ENCODE measurements at regions not wholly inside any gene's neighbourhood (a gene's known extent, or its start where the extent isn't known, plus 50 kb on each side); places are given as distances from the start of the nearest gene placed in this dataset.

DNA sequence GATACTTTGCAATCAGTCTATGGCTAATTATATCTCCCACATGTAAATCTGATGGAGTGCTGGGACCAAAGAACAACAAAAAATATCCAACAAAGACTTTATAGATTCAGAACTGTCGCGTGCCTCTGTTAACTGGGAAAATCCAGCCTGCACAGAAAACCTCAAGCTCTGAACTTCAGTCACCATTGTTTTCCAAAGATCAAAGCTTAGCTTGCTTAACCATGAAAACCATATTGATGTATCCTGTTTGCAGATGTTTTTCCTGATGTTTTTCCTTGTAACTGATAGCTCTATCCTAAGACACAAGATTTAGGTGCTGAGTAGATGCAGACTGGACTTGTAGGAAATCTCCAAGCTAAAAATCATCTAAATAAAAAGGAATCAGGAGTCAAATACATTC, 163.7 kb downstream of the GXYLT1 start:
- DNase-seq = no peak

DNA sequence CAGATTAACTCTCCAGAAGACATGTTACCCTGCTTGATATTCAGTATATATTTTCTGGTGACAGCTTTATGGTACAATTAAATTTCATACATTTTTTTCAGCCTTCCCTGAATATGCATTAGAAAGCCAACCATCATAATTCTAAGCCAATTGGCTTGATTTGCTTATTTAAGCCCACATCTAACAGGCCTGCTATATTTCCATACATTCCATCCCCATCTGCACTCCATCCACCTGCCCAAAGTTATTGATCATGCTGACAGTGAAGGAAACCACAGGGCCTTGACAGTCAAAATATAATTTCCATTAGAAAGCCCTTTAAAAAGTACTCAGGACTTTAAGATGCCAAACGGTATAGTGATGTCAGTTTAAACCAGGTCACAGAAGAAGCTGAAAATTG, 164.3 kb downstream of the GXYLT1 start:
- no peak for DNase-seq

DNA sequence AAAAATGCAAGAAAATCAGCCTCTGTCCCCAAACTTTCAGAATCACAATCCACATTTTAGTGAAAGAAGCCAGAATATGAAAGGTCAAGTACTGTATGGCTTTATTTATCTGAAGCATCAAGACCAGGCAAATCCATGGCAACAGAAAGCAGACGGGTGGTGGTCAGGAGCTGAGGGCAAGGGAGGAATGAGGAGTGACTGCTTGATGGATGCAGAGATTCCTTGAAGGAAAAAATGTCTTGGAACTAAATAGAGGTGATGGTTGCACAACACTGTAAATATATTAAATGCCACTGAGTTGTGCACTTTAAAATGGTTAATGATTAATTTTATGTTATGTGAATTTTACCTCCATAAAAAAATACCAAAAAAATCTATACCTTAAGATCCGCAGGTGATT, 165.1 kb downstream of the GXYLT1 start:
- DNase-seq = no peak

DNA sequence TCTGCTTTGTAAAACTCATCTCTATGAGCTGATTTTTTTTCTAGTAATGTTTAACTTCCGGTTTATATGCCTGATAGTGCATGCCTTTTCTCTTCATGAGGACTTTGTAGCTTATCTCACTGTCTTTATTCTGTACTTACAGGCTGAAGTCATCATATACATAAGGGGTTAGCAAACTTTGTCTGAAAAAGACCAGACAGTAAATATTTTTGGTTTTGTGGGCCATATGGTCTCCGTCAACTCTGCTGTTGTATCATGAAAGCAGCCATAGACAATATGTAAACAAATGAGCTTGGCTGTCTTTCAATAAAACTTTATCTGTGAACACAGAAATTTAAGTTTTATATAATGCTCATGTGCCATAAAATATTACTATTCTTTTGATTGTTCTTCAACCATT, 172.1 kb downstream of the GXYLT1 start:
- DNase-seq = no peak

DNA sequence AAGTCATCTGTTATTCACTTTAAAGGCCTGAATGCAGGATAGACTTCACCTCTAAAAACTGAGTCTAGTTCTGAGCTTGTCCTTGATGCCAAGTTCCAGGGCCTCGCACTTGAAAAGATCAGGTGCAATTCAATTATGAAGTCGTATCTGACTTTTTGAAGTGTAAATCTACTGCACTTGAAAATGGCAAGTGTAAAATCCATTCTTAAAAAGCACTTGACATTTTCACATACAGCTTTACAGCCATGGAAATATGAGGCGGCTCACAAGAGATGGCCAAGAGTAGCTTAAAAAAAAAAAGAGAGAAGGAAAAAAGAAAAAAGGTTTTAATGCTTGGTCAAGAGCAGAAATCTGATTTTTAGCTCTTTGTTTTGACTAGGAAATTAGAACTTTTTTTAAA, 172.5 kb downstream of the GXYLT1 start:
- DNase-seq = no peak

DNA sequence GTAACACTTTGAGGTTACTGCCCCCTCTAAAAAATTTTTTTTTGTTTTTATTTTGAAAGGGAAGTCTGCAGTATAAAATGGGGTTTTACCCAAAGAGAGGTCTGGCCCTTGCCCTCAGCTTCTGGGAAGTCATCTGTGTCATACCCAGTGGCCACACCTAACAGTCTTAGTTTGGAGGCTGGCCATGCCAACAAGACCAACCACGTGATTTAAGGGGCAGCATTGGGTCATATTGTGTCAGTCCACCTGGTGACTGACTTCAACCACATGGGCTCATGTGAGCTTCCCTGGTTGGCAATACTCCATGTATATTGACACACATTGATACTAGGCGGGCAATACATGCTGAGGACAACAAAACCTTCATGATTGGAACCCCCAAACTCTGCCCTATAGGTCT, 173.9 kb downstream of the GXYLT1 start:
- no peak for DNase-seq

DNA sequence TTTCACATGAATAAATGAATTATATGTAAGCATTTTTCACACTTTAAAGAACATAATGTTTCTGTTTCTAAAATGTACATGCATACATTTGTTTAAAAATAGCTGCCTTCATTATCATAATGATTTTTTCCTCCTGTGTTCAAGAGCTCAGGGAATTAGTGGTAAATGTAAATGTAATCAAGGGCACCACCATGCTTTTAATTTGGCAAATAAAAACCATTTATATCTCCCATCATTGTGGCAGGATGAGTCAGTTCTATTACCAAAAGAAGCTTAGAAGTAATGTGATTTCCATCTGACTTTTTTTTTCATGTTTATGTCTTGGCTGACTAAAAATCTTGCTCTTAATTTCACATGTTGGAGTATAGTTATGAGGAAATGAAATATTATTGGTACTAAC, 176.1 kb downstream of the GXYLT1 start:
- no peak for DNase-seq

DNA sequence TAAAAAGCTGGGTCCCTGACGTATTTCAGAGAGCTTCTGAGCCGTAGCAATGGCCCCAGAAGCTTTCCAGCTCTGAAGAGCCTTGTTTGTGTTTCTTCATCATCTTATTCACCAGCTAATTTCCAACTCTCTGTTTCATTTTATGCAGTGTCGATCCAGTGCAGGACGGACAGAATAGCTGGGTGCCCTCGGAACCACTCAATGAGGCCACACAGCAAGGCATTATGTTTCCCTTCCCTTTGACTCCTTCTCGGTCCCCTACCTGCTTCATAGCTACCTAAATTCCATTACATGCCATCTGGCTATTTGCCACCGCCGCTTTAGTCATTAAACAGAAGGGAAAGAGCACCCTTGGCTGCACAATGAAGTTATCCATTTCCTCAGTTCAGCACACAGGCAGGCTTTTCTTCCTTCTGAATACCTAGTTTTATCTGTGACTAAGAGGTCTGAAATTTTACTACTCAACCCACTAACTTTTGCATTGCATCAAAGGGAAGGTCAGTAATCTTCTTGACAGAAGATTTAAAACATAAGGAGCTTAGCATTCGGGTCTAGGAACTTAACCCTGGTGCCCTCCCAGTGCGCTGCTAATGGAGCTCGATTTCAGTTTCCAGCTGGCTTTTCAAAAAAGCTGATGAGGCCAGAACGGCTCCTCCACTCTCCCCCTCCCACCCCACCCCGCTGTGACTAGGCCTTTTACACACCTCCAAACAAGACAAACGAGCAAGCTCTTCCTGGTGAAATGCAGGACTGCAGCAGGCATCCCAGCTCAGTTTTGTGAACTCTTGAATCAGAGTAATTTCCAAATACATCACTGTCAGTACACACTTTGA, 176.8 kb downstream of the GXYLT1 start:
- DNase-seq = no peak

DNA sequence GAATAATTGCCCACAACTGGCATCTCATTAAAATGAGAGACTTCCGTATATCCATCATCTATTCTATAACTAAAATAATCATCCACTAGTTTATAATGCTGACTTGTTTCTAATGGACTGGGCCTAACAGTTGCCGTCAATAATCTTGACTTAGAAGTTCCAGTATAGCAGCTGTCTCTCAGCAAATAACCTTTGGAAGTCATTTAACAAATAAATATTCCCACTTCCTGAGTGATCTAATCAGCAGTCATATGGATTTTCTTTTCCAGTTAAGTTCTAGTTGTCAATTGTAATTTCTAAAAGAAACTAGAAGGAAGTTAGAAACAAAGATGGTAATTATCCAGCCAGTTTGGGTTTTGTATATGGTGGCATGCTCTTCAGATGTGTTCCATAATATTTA, 177.8 kb downstream of the GXYLT1 start:
- DNase-seq = no peak

DNA sequence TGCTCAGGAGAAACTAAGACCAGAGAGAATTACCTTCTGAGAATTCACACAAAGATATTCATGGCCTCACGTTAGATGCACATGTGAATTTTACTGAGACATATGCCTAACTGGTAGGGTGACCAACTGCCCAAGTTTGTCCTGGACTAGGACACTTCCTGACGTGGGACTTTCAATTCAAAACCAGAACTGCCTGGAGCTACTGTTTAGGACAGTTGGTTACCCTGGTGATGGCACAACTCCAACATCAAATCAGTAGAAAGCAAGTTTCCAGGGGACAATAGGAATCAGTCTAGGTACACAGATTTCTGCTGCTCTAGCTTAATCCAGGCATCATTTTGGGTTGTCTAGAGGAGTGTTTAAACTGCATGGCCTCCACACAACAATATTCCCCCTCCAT, 178.7 kb downstream of the GXYLT1 start:
- DNase-seq = no peak

DNA sequence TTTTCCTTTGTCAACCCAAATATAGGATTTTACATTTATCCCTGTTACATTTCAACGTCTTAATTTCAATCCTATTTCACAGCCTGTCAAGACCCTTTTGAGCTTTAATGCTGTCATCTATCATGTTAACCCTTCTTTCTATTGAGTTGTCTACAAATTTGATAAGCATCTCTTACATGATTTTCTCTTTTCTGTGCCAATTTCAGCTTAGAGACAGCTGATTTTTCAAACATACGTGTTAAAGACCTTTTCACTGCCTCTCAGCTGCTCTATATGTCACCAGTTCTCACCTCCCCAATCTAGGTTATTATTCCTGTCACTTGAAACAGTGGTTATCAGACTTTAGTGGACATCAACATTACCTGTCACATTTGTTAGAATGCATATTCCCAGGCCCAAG, 181.3 kb downstream of the GXYLT1 start:
- no peak for DNase-seq

DNA sequence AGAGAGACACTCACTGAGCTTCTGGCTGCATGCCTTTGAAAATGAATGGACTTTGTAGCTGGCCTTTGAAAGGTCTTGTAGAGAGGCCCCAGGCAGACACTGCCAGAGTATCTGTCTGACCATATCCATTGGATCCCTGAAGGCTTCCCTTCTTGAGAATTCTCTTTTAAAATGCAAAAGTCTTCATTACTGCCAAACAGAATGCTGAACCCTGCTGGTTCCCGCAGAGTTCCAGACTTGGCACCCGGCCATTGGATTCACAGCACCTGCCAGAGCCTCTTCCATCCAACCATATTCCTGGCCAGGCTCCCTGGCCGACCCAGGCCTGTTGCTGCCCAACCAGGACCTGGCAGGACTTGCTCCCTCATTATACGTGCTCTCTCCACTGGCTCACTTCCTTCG, 182.5 kb downstream of the GXYLT1 start:
- DNase-seq = no peak

DNA sequence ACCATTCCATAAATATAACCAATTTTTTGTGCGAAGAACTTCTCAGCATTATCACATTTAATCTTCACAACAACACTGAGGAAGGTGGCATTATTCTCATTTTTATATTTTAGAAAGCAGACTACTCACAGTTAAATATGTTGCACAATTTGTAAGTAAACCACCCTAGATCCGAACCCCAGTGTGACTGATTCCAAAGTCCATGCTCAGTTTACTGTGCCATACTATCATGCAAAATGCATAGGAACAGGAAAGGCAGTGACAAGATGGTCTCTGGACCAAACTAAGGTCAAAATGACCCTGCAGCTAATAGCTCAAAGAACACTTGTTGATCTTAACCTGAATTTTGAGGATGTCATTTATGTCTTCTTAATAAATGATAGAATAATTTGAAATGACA, 185.4 kb downstream of the GXYLT1 start:
- DNase-seq = no peak

DNA sequence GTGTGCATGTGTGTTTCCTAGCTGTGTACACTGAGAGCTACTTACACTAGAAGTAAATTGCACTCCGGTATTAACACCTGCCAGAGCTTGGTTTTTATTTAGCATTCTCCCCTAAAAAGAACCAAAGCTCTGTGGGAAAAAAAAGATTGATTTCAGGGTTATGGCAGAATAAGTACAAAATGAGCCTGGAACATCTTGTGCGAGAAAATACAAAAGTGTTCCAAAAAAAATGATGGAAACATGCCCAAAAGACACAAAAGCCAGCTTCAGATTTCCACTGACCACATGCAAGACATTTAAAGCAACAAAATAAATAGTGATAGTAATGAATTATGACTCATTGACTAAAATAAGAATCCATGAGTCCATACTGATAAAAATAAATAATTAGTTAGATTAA, 188.3 kb downstream of the GXYLT1 start:
- DNase-seq = no peak

DNA sequence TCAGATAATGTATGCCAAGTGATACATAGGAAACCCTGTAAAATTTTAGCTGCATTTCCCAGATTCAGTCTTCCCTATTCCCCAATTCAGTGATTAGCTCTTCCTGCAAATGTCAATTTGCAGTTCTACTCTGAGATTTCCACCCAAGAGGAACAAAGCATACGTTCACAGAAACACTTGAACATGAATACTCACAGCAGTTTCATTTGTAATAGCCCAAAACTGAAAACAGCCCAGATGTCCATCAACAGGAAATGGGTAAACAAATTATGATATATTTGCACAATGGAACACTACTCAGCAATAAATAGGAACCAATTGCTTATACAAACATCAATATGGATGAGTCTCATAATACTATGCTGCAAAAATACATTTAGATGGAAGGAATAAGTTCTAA, 194.2 kb downstream of the GXYLT1 start:
- no peak for DNase-seq

DNA sequence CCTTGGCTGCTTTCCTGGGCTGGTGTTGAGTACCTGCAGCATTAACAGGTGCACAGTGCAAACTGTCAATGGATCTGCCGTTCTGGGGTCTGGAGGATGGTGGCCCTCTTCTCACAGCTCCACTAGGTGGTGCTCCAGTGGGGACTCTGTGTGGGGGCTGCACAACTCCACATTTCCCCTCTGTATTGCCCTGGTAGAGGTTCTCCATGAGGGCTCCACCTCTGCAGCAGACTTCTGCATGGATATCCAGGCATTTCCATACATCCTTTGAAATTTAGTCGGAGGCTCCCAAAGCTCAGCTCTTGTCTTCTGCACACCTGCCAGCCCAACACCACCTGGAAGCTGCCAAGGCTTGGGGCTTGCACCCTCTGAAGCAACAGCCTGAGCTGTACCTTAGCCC, 198.6 kb downstream of the GXYLT1 start:
- no peak for DNase-seq

DNA sequence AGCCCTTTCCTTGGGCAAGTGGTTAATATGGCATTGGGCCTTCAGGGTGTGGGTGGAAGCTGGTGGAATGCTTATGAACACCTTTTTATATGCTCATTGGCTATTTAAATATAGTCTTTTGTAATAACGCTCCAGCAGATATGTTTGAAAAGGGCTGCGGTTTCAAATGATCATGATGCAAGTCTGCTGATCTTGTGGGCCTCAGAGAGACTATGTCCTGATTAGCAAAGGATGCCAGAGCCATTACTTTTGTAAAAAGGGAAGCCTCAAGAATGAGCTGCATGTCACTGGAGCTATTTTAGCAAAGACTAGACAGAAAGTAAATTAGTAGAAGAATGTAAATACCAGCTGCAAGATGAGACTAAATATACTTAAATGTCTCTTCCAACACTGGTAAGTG, 200.5 kb downstream of the GXYLT1 start:
- DNase-seq = no peak

DNA sequence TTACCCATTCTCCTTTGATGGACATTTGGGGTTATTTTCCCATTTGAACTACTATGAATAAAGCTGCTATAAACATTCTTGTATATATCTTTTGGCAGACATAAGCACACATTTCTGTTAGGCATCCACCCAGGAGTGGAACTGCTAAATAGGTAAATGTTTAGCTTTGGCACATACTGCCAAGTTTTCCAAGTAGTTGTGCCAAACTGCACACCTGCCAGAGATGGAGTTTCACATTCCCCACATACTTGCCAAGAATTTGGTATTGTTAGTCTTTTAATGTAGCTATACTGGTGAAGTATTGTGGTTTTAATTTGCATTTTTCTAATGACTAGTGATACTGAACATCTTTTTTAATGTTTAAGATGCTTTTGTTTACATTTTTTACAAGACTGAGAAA, 201.0 kb downstream of the GXYLT1 start:
- no peak for DNase-seq

DNA sequence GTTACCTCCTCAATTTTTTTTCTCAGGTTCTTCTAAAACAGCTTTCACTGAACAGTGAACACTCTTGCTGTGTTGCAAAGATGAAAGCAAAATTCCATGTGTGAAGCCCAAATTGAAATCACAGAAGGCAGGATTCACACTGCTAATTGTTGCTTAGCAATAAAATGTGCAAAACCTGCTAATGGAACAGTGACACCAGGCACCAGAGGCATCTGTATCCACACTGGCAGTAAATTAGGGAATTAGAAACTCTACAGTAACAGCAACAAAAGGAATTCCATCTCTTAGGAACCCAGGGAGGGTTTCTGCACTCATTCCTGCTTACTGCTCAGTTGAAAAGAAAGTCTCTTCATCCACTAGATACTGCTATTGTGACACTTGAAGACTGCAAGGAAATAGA, 202.3 kb downstream of the GXYLT1 start:
- no peak for DNase-seq

DNA sequence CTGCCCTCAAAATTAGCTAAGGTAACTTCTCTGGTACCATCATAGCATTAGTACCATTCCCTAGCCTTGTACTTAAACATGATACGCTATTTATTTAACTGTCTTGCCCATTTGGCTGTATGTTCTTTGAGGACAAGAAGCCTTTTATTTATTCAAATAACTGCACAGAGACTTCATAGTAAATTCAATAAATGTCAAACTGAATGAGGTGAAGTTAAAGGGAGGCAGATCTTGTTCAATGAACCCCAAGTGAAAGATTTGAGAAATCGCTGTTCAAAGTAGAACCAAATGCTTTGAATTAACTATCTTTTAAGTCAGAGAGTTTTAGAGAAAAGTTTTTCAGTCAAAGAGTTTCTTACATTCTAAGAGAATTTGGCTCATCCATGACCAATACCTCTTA, 203.6 kb downstream of the GXYLT1 start:
- DNase-seq = no peak

DNA sequence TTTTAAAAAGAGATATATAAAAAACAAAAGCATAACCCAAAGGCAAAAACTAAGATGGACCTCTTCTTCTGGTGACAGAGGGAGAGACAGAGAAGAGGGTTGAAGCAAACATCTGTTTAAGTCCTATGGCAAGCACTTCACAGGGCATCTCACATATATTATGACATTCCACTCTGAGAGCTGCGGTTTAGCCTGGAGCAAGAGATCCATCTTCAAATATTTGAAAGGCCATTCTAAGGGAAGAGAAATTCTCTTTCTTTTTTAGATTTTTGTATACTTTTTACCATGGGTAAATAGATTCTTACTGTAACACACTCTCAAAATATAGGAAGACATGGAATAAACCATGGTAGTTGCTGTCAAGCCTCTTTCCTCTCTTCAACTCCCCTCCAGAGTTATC, 204.1 kb downstream of the GXYLT1 start:
- DNase-seq = no peak

DNA sequence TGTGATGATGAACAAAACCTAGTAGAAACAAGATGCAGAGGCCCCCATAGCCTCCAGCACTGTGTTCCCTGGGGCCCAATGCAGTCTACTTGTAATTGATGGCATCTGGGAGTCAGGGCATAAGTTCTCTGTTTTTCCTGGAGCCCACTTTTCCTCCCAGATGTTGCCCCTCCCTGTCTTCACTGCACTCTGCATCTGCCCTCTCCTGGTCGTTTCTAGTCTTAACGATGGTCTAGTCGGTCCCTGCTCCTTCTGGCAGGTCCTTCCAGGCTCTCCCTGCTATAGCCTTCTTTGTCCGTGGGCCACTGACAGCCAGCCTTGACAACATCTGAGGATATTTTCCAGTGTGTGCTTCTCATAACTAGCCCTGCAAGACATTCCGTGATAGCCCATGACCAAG, 208.3 kb downstream of the GXYLT1 start:
- DNase-seq = no peak

DNA sequence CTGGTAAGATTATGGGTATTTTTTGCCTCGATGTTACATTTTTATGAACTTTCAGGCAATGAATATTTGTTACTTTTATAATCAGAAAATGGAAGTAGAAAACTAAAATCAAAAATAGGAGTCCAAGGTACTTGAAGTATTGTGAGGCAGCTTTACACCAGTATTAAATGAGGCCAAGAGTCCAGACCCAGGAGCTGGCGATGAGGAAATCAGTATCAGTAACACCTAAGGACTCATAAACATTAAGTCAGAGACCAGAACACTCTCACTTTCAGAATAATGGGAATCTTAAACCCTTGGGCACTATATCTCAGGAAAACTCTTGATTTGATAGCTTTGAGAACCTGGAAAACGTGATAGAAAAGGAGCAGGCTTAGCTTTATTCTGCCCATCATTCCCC, 208.8 kb downstream of the GXYLT1 start:
- no peak for DNase-seq

DNA sequence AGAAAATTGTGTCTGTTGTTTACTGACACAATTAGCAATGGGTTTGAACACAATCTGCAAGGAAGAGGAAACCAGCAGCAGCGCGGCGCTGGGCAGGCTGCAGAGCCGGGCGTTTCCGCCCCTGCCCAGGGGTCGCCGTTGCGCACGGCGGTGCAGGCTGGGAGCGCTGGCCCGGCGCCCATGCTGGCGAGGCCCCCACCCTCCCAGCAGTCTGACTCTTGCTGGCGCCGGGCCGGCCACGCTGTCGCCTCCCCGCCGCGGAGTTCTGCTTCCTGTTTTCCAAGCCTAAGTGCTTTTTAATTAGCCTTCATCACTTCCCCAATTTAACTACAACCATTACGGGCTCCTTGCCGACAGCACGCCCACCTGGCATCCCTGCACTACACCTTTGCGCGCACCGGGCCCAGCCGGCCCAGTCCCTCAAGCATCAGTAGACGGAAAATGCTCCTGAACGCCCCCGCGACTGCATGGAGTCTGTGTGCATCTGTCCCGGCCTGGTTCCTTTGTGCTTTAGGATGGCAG, 212.1 kb downstream of the GXYLT1 start:
- peak; percentile 55 for DNase-seq

DNA sequence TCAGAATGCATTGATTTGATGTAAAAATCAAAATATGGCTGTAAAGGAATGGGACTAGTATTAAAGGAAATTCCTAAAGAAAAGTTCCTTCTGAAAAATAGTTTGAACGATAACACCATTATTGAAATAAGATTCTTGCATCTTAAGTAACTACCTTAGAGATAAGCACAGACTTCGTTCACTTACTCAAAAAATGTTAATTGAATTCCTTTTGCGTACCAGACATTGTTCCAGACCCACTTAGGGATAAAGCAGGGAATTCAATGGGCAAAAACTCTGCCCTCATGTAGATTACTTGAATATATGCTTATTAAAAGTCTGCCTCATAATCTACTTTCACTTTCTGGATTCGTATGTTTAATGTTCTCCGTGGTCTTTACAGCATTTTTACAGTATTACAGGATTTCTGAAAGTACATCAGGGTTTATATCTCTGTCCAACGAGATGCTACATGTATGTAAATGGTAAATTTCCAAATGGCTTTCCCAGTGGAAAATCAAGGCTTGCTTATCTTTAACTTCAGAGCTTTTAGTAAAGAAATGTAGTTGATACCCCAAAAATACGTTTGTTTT, 213.7 kb downstream of the GXYLT1 start:
- no peak for DNase-seq
